Ovary (tissue), 3 donors: ENCODE measurements at regions not wholly inside any gene's neighbourhood (a gene's known extent, or its start where the extent isn't known, plus 50 kb on each side); places are given as distances from the start of the nearest gene placed in this dataset.

Source experiments
- CTCF ChIP-seq, 3 donors: fragments of 450-650 bp in 2 of 3; fragments of 200-600 bp in 1 of 3; IDR thresholded peaks; one replicate each; pipeline versions ENCODE4 v1.5.1 to v1.8.0; 2016 to 2022; ENCODE audit warnings: antibody characterized with exemption in 3 of 3, mild to moderate bottlenecking in 1 of 3
- POLR2A ChIP-seq: fragments of 450-650 bp; IDR thresholded peaks from one replicate; pipeline ENCODE4 v1.6.1; 2017; ENCODE audit warnings: antibody characterized with exemption, mild to moderate bottlenecking, moderate library complexity
- donor health status: DM: no; HTN: no; CAD: no.

GRCh38 chr9:96156171-96156974 lies 145.6 kb downstream of the HSD17B3 start:
- TF ChIP-seq CTCF (IDR thresholded peaks at IDR 0.05) (no peak), POLR2A (no peak)
